Fibroblast of villous mesenchyme (primary cell): ENCODE measurements at regions not wholly inside any gene's neighbourhood (a gene's known extent, or its start where the extent isn't known, plus 50 kb on each side); places are given as distances from the start of the nearest gene placed in this dataset.
"Not testable (repeated sequence)": the region's sequence is repeated elsewhere in the genome, so short reads cannot be mapped to it uniquely, and the experiment has no call there.

Source experiments
- DNase-seq: peaks from one replicate; pipeline ENCODE4 v3.0.0-alpha.2; 2010; ENCODE audit warnings: low read depth
- H3K4me3 ChIP-seq: 2 replicates; pipeline ENCODE4 v1.5.1; 2011; ENCODE audit warnings: low read depth, mild to moderate bottlenecking, low read length
- TF ChIP-seq, protein P1 (sequence below): IDR thresholded peaks from 2 replicates; pipeline ENCODE4 v1.5.1; 2012; ENCODE audit warnings: low read depth, mild to moderate bottlenecking, low read length; ENCODE audit not compliant: insufficient read depth

GRCh38 chr11:82038154-82038553 is 695.5 kb downstream of the FAM181B start:
- TF ChIP-seq, protein P1, sequence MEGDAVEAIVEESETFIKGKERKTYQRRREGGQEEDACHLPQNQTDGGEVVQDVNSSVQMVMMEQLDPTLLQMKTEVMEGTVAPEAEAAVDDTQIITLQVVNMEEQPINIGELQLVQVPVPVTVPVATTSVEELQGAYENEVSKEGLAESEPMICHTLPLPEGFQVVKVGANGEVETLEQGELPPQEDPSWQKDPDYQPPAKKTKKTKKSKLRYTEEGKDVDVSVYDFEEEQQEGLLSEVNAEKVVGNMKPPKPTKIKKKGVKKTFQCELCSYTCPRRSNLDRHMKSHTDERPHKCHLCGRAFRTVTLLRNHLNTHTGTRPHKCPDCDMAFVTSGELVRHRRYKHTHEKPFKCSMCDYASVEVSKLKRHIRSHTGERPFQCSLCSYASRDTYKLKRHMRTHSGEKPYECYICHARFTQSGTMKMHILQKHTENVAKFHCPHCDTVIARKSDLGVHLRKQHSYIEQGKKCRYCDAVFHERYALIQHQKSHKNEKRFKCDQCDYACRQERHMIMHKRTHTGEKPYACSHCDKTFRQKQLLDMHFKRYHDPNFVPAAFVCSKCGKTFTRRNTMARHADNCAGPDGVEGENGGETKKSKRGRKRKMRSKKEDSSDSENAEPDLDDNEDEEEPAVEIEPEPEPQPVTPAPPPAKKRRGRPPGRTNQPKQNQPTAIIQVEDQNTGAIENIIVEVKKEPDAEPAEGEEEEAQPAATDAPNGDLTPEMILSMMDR = no peak
- H3K4me3 ChIP-seq = no peak overlapping the region
- DNase-seq = no peak

- no peak overlapping the region for H3K4me3 ChIP-seq
- no peak for DNase-seq
- TF ChIP-seq, protein P1 = no peak
Measured at GRCh38 chr11:82034527-82034926, 699.1 kb downstream of the FAM181B start.

DNA sequence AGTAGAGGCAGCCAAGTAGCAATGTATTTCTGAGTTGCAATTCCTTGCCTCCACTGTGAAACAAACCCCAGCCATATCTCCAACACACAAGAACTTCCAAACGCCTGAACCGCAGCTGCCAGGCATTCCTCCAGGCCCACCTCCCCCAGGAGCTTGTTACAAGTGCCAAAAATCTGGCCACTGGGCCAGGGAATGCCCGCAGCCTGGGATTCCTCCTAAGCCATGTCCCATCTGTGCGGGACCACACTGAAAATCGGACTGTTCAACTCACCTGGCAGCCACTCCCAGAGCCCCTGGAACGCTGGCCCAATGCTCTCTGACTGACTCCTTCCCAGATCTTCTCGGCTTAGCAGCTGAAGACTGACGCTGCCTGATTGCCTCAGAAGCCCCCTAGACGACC is 706.3 kb downstream of the FAM181B start:
- DNase-seq, H3K4me3 ChIP-seq: not testable (repeated sequence)

DNA sequence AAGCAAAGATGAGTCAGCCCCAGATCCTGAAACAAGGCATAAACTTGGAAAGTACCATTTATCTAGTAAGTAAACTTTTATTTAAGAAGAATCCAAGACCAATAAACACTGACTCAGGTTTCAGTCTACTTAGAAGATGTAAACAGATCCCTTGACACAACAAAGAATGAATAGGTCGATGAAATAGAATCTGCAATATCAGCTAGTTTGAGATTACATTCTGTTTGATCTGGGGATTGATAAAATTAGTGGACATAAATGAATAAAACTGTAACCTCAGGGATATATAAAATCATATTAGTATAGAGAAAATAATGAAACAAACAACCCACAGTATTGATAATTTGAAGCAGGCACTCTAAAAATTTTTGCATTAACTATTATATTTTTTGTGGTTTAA is 708.9 kb downstream of the FAM181B start:
- no peak overlapping the region for H3K4me3 ChIP-seq
- DNase-seq = no peak
- TF ChIP-seq, protein P1 = no peak

DNA sequence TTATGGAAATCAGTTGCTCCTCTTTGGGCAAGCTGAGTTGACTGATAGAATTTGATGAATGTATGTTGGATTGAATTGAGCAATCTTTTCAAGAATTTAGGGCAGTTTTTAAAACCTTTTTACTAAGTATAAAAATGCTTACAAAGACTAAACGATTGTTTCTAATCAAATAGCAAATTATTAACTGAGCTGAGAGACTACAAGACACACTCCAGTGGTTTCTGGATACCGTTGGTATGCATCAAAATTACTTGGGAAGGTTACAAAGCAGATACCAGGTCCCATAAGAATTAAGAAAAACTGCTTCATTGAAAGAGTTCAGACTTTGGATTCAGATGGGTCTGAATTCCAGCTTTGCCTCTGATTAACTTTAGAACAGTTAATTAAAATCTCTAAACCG is 721.4 kb downstream of the FAM181B start:
- no peak for DNase-seq
- H3K4me3 ChIP-seq = no peak overlapping the region
- TF ChIP-seq, protein P1 = no peak

DNA sequence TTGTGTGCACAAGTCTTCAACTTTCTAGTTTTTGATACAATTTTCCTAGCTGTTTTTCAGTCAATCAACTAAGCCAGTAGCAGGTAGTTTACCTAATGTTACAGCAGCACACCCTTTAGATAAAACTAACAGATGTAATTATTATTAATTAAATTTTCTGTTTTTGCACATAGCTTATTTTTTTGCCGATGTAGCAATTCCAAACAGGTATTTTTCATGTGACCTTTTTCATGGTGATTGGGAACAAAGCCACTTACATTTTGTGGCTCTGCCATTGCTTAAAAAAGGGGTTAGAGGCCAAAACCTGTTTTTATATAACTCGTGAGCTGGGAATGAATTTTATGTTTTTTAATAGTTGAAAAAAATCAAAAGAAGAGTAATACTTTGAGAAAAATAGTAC is 724.5 kb downstream of the FAM181B start:
- TF ChIP-seq, protein P1 = no peak
- DNase-seq = no peak
- no peak overlapping the region for H3K4me3 ChIP-seq

GRCh38 chr11:82007521-82007920 is 726.1 kb downstream of the FAM181B start:
- TF ChIP-seq, protein P1 = no peak
- no peak overlapping the region for H3K4me3 ChIP-seq
- no peak for DNase-seq
